LNCaP clone FGC (cell line): ENCODE measurements at regions not wholly inside any gene's neighbourhood (a gene's known extent, or its start where the extent isn't known, plus 50 kb on each side); places are given as distances from the start of the nearest gene placed in this dataset.

ENCODE experiments used
- DNase-seq: peaks from one replicate; pipeline ENCODE4 v3.0.0-alpha.2; 2011; ENCODE audit warnings: low read depth
- H3K4me3 ChIP-seq: 2 replicates; pipeline ENCODE4 v1.5.1; 2011; ENCODE audit warnings: mild to moderate bottlenecking, low read depth, low read length, control low read depth
- CTCF ChIP-seq: IDR thresholded peaks from 2 replicates; pipeline ENCODE4 v1.5.1; 2012; ENCODE audit warnings: mild to moderate bottlenecking; ENCODE audit not compliant: control insufficient read depth, insufficient read depth; ENCODE audit errors: extremely low read depth

GRCh38 chr12:107583551-107583950, 102.0 kb upstream of the PWP1 start:
- TF ChIP-seq CTCF, result no peak
- no peak overlapping the region for H3K4me3 ChIP-seq
- no peak for DNase-seq

GRCh38 chr12:107584563-107584962, 101.0 kb upstream of the PWP1 start:
- TF ChIP-seq CTCF, result no peak
- no peak for DNase-seq
- H3K4me3 ChIP-seq, result no peak overlapping the region

GRCh38 chr12:107586256-107586970, 99.2 kb upstream of the PWP1 start:
- DNase-seq, result no peak
- no peak overlapping the region for H3K4me3 ChIP-seq
- no peak for TF ChIP-seq CTCF

GRCh38 chr12:107590413-107590812, 95.2 kb upstream of the PWP1 start:
- no peak for TF ChIP-seq CTCF
- no peak for DNase-seq

GRCh38 chr12:107590814-107591375, 94.7 kb upstream of the PWP1 start:
- TF ChIP-seq CTCF, result no peak
- no peak overlapping the region for H3K4me3 ChIP-seq
- DNase-seq, result no peak

More at GRCh38 chr12:107590413-107590812, 95.2 kb upstream of the PWP1 start:
- H3K4me3 ChIP-seq, result no peak overlapping the region

- DNase-seq, result peak; percentile 28
- TF ChIP-seq CTCF, result no peak
- H3K4me3 ChIP-seq, result no peak overlapping the region
Measured at GRCh38 chr12:107593713-107594381, 91.8 kb upstream of the PWP1 start.
